SK-N-SH (cell line): ENCODE measurements at regions not wholly inside any gene's neighbourhood (a gene's known extent, or its start where the extent isn't known, plus 50 kb on each side); places are given as distances from the start of the nearest gene placed in this dataset.

Experiments
- CTCF ChIA-PET: fragments of 300-600, 350-600 bp; formaldehyde crosslinking; extraction: SDS; loops from one replicate; lab custom pipeline; 2021; lab: Yijun Ruan, JAX
- POLR2A ChIA-PET: fragments of 350-600 bp; sonication (Branson Sonifier 250); formaldehyde crosslinking; extraction: SDS; loops from one replicate; lab custom pipeline; 2020; ENCODE audit warnings: antibody characterized with exemption, inconsistent platforms; lab: Yijun Ruan, JAX
- DNase-seq: peaks from one replicate; pipeline ENCODE4 v3.0.0; 2012
- H2AFZ ChIP-seq: fragments of 200-600 bp; sonication (generic); 2 replicates; pipeline ENCODE4 v1.8.1; 2016; ENCODE audit warnings: antibody characterized with exemption, mild to moderate bottlenecking, low read depth
- H3F3A ChIP-seq: fragments of 200-600 bp; sonication (generic); replicated peaks from 2 replicates; pipeline ENCODE3; 2016; ENCODE audit warnings: antibody characterized with exemption, mild to moderate bottlenecking; ENCODE audit not compliant: insufficient read depth
- H3K27ac ChIP-seq, 2 experiments: fragments of 200-500 bp in 1 of 2; fragments of 200-600 bp in 1 of 2; sonication (Bioruptor generic) in 1 of 2; sonication (generic), shearing (Covaris generic) in 1 of 2; 2 replicates each; pipeline versions ENCODE4 v1.5.1 to v1.6.1; 2014 to 2016; ENCODE audit warnings: low read depth in 2 of 2, inconsistent platforms in 1 of 2, low read length in 1 of 2, mild to moderate bottlenecking in 1 of 2, mixed read lengths in 1 of 2
- H3K27me3 ChIP-seq: fragments of 200-600 bp; sonication (generic), shearing (Covaris generic); 2 replicates; pipeline ENCODE4 v1.6.1; 2016; ENCODE audit warnings: mixed run types; ENCODE audit not compliant: insufficient read depth
- H3K36me3 ChIP-seq, 2 experiments: fragments of 200-500 bp in 1 of 2; fragments of 200-600 bp in 1 of 2; sonication (Bioruptor generic) in 1 of 2; sonication (generic) in 1 of 2; replicated peaks in 1 of 2; 2 replicates each; pipeline versions ENCODE3 to v1.5.1; 2014 to 2016; ENCODE audit warnings: low read length in 1 of 2, mild to moderate bottlenecking in 1 of 2; ENCODE audit not compliant: insufficient read depth in 2 of 2, control insufficient read depth in 1 of 2
- H3K4me1 ChIP-seq, 2 experiments: fragments of 200-500 bp in 1 of 2; fragments of 200-600 bp in 1 of 2; sonication (Bioruptor generic) in 1 of 2; sonication (generic), shearing (Covaris generic) in 1 of 2; 2 replicates each; pipeline versions ENCODE4 v1.5.1 to v1.6.1; 2014 to 2016; ENCODE audit warnings: low read depth in 1 of 2, low read length in 1 of 2, mixed run types in 1 of 2; ENCODE audit not compliant: insufficient read depth in 2 of 2, control insufficient read depth in 1 of 2
- H3K4me2 ChIP-seq: fragments of 200-600 bp; sonication (generic), shearing (Covaris generic); 2 replicates; pipeline ENCODE4 v1.6.1; 2017; ENCODE audit warnings: mixed run types
- H3K4me3 ChIP-seq, 2 experiments: fragments of 200-500 bp in 1 of 2; fragments of 200-600 bp in 1 of 2; sonication (Bioruptor generic) in 1 of 2; sonication (generic), shearing (Covaris generic) in 1 of 2; 2 replicates each; pipeline versions ENCODE4 v1.5.1 to v1.8.1; 2014 to 2016; ENCODE audit warnings: low read depth in 2 of 2, inconsistent platforms in 1 of 2, low read length in 1 of 2, mild to moderate bottlenecking in 1 of 2, mixed read lengths in 1 of 2, moderate library complexity in 1 of 2
- H3K79me2 ChIP-seq: fragments of 200-600 bp; sonication (generic); 2 replicates; pipeline ENCODE4 v1.8.1; 2017; ENCODE audit warnings: mild to moderate bottlenecking; ENCODE audit not compliant: insufficient read depth
- H3K9ac ChIP-seq: fragments of 200-600 bp; sonication (generic); 2 replicates; pipeline ENCODE4 v1.6.1; 2017; ENCODE audit warnings: mixed run types
- H3K9me2 ChIP-seq: fragments of 200-600 bp; sonication (generic); 2 replicates; pipeline ENCODE4 v1.6.1; 2017; ENCODE audit warnings: mixed run types
- H3K9me3 ChIP-seq: fragments of 200-600 bp; sonication (generic); 2 replicates; pipeline ENCODE4 v1.6.1; 2017; ENCODE audit warnings: mixed run types, mild to moderate bottlenecking, moderate library complexity
- H4K20me1 ChIP-seq: fragments of 200-600 bp; sonication (generic); 2 replicates; pipeline ENCODE4 v1.6.1; 2017; ENCODE audit warnings: mild to moderate bottlenecking, mixed run types; ENCODE audit not compliant: insufficient read depth
- CHD2 ChIP-seq: fragments of 150-350 bp; IDR thresholded peaks from 2 replicates; pipeline ENCODE4 v1.6.1; 2018; ENCODE audit warnings: low read length; ENCODE audit not compliant: partially characterized antibody
- EP300 ChIP-seq, 2 experiments: IDR thresholded peaks; 2 replicates each; pipeline versions ENCODE4 v1.4.0 to v1.6.1; 2012; ENCODE audit warnings: borderline replicate concordance in 1 of 2, low read depth in 1 of 2, low read length in 1 of 2
- GATA2 ChIP-seq: sonication (generic); formaldehyde crosslinking; IDR thresholded peaks from 2 replicates; pipeline ENCODE4 v1.5.0; 2020; ENCODE audit warnings: mild to moderate bottlenecking, missing genetic modification reagents
- JUND ChIP-seq: IDR thresholded peaks from 2 replicates; pipeline ENCODE4 v1.4.0; 2012
- MXI1 ChIP-seq: IDR thresholded peaks from 2 replicates; pipeline ENCODE4 v1.6.1; 2012; ENCODE audit warnings: mild to moderate bottlenecking, low read depth, low read length, improper control_type of control experiment
- NRF1 ChIP-seq: IDR thresholded peaks from 2 replicates; pipeline ENCODE4 v1.6.1; 2012; ENCODE audit warnings: low read depth, mild to moderate bottlenecking, low read length
- POLR2AphosphoS5 ChIP-seq: IDR thresholded peaks from 2 replicates; pipeline ENCODE4 v1.6.1; 2012; ENCODE audit warnings: low read depth, low read length
- RCOR1 ChIP-seq: fragments of 150-350 bp; IDR thresholded peaks from 2 replicates; pipeline ENCODE4 v1.6.1; 2017; ENCODE audit warnings: antibody characterized with exemption, low read length
- TAF1 ChIP-seq: IDR thresholded peaks from 2 replicates; pipeline ENCODE4 v1.6.1; 2012; ENCODE audit warnings: low read depth, mild to moderate bottlenecking, low read length, moderate library complexity, borderline replicate concordance
- TCF12 ChIP-seq: IDR thresholded peaks from 2 replicates; pipeline ENCODE4 v1.4.0; 2012
- YY1 ChIP-seq: IDR thresholded peaks from 2 replicates; pipeline ENCODE4 v1.4.0; 2012; ENCODE audit warnings: low read depth, mild to moderate bottlenecking
- WGBS: methylation state at CpG from one replicate; pipeline ENCODE4 v1.1.6; 2017; ENCODE audit warnings: low lambda C conversion rate; 5-methylcytosine and 5-hydroxymethylcytosine counted together
- TF ChIP-seq, protein P1 (sequence below): fragments of 200-600 bp; sonication (generic); IDR thresholded peaks from 2 replicates; pipeline ENCODE4 v1.6.1; 2017; ENCODE audit warnings: antibody characterized with exemption, mild to moderate bottlenecking, moderate library complexity
- TF ChIP-seq, protein P2 (sequence below): IDR thresholded peaks from 2 replicates; pipeline ENCODE4 v1.4.0; 2012; ENCODE audit warnings: low read depth, borderline replicate concordance
- TF ChIP-seq, protein P3 (sequence below): IDR thresholded peaks from 2 replicates; pipeline ENCODE4 v1.4.0; 2012; ENCODE audit warnings: low read depth
- TF ChIP-seq, protein P4 (sequence below): fragments of 150-350 bp; IDR thresholded peaks from 2 replicates; pipeline ENCODE4 v1.6.1; 2017; ENCODE audit warnings: antibody characterized with exemption, low read length, low read depth, borderline replicate concordance
- TF ChIP-seq, protein P5 (sequence below): IDR thresholded peaks from 2 replicates; pipeline ENCODE4 v1.4.0; 2012; ENCODE audit warnings: low read depth, borderline replicate concordance

DNA sequence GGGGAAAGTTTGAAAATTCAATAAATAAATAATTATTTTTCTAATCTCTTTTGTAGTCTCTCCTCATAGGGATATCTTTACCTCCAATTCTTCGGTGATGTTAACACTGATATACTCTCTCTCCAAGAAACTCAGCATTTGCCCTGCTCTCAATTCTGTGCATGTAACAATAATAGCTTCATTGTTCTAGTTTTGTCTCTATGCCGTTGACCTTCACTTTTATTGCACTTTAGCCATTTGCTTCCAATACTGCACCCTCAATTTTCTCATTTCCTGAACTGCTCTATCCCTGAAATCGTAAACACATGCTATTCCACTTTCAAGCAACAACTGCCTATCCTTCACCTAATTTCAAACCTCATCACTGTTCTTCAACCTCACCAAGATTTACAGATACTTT is 645.0 kb downstream of the C12orf50 start:
- no peaks in the 10 kb centered on the region for H3K9me2 ChIP-seq
- H3K27ac ChIP-seq: no peak overlapping the region
- H3K9ac ChIP-seq: no peak overlapping the region
- 79% methylated on average over 3 of the region's 3 CpGs for WGBS
- DNase-seq: no peak
- H3K36me3 ChIP-seq: no peaks in the 10 kb centered on the region
- no peak overlapping the region for H3K4me2 ChIP-seq
- no peaks in the 10 kb centered on the region for H3K4me1 ChIP-seq
- ChIA-PET CTCF (no interaction called here), POLR2A (no interaction called here)
- no peaks in the 10 kb centered on the region for H3K27me3 ChIP-seq
- no peaks in the 10 kb centered on the region for H3K79me2 ChIP-seq
- no peaks in the 10 kb centered on the region for H3K9me3 ChIP-seq
- H3K4me3 ChIP-seq: no peak overlapping the region
- H3F3A ChIP-seq: no peaks in the 10 kb centered on the region
- H2AFZ ChIP-seq: peak overlapping the region; percentile 49; the same call in 1 of the 2 replicates
- no peaks in the 10 kb centered on the region for H4K20me1 ChIP-seq
- no peak for TF ChIP-seq NRF1
- TF ChIP-seq TAF1: no peak
- no peak for TF ChIP-seq CHD2
- no peak for TF ChIP-seq GATA2 (CRISPR knock-in tag)
- TF ChIP-seq POLR2AphosphoS5: no peak
- TF ChIP-seq, protein P1, sequence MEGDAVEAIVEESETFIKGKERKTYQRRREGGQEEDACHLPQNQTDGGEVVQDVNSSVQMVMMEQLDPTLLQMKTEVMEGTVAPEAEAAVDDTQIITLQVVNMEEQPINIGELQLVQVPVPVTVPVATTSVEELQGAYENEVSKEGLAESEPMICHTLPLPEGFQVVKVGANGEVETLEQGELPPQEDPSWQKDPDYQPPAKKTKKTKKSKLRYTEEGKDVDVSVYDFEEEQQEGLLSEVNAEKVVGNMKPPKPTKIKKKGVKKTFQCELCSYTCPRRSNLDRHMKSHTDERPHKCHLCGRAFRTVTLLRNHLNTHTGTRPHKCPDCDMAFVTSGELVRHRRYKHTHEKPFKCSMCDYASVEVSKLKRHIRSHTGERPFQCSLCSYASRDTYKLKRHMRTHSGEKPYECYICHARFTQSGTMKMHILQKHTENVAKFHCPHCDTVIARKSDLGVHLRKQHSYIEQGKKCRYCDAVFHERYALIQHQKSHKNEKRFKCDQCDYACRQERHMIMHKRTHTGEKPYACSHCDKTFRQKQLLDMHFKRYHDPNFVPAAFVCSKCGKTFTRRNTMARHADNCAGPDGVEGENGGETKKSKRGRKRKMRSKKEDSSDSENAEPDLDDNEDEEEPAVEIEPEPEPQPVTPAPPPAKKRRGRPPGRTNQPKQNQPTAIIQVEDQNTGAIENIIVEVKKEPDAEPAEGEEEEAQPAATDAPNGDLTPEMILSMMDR: no peak
- TF ChIP-seq MXI1: no peak
- TF ChIP-seq EP300 (IDR thresholded peaks at IDR 0.05; ENCODE audit: borderline replicate concordance in 1 of 2, low read depth in 1 of 2, low read length in 1 of 2): no peak
- TF ChIP-seq, protein P2, sequence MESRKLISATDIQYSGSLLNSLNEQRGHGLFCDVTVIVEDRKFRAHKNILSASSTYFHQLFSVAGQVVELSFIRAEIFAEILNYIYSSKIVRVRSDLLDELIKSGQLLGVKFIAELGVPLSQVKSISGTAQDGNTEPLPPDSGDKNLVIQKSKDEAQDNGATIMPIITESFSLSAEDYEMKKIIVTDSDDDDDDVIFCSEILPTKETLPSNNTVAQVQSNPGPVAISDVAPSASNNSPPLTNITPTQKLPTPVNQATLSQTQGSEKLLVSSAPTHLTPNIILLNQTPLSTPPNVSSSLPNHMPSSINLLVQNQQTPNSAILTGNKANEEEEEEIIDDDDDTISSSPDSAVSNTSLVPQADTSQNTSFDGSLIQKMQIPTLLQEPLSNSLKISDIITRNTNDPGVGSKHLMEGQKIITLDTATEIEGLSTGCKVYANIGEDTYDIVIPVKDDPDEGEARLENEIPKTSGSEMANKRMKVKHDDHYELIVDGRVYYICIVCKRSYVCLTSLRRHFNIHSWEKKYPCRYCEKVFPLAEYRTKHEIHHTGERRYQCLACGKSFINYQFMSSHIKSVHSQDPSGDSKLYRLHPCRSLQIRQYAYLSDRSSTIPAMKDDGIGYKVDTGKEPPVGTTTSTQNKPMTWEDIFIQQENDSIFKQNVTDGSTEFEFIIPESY: no peak
- TF ChIP-seq, protein P3, sequence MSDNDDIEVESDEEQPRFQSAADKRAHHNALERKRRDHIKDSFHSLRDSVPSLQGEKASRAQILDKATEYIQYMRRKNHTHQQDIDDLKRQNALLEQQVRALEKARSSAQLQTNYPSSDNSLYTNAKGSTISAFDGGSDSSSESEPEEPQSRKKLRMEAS: no peak
- TF ChIP-seq JUND: no peak
- TF ChIP-seq TCF12: no peak
- TF ChIP-seq, protein P4, sequence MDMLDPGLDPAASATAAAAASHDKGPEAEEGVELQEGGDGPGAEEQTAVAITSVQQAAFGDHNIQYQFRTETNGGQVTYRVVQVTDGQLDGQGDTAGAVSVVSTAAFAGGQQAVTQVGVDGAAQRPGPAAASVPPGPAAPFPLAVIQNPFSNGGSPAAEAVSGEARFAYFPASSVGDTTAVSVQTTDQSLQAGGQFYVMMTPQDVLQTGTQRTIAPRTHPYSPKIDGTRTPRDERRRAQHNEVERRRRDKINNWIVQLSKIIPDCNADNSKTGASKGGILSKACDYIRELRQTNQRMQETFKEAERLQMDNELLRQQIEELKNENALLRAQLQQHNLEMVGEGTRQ: no peak
- TF ChIP-seq, protein P5, sequence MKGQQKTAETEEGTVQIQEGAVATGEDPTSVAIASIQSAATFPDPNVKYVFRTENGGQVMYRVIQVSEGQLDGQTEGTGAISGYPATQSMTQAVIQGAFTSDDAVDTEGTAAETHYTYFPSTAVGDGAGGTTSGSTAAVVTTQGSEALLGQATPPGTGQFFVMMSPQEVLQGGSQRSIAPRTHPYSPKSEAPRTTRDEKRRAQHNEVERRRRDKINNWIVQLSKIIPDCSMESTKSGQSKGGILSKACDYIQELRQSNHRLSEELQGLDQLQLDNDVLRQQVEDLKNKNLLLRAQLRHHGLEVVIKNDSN: no peak
- no peak for TF ChIP-seq YY1
- no peak for TF ChIP-seq RCOR1
